T-cell (primary cell): ENCODE measurements at regions not wholly inside any gene's neighbourhood (a gene's known extent, or its start where the extent isn't known, plus 50 kb on each side); places are given as distances from the start of the nearest gene placed in this dataset.

Source experiments
- ATAC-seq, 4 experiments: fragments of 200-7000 bp in 3 of 4; fragments of 150-1000 bp in 1 of 4; cut with Tn5 transposase; replicated peaks in 1 of 4; 1 replicate in 3 of 4; 2 replicates in 1 of 4; pipeline ENCODE4 v1.10.0; 2021; ENCODE audit warnings: moderate library complexity in 3 of 4, mild to moderate bottlenecking in 2 of 4, moderate number of reproducible peaks in 1 of 4
- CTCF ChIA-PET, 2 donors: fragments of 300-600 bp; sonication (Branson Sonifier 250); formaldehyde crosslinking; loops; one replicate each; lab custom pipeline; 2022; ENCODE audit warnings: antibody characterized with exemption in 2 of 2; lab: Charles Lee
- POLR2A ChIA-PET, 2 donors: fragments of 300-600 bp; sonication (Branson Sonifier 250); formaldehyde crosslinking; loops; one replicate each; lab custom pipeline; 2022; ENCODE audit warnings: antibody characterized with exemption in 2 of 2; lab: Charles Lee
- DNase-seq, 35 experiments: peaks; one replicate each; pipeline versions ENCODE4 v3.0.0 to v3.0.0-alpha.2; 2013 to 2023
- H3K27ac ChIP-seq: one replicate; pipeline ENCODE4 v1.5.1; 2013; ENCODE audit warnings: low read length
- H3K27me3 ChIP-seq, 2 experiments: replicated peaks in 1 of 2; 1 replicate in 1 of 2; 2 replicates in 1 of 2; pipeline versions ENCODE4 v1.6.1 to v1.7.0; 2013; ENCODE audit warnings: low read length in 1 of 2, mixed read lengths in 1 of 2; ENCODE audit not compliant: control insufficient read depth in 2 of 2, insufficient read depth in 2 of 2; ENCODE audit errors: extremely low read depth in 1 of 2
- H3K36me3 ChIP-seq, 2 donors: 1 replicate in 1 of 2; 2 replicates in 1 of 2; pipeline versions ENCODE4 v1.6.1 to v1.7.0; 2013; ENCODE audit warnings: low read length in 1 of 2; ENCODE audit not compliant: control insufficient read depth in 2 of 2, insufficient read depth in 1 of 2; ENCODE audit errors: extremely low read depth in 1 of 2
- H3K4me1 ChIP-seq, 2 experiments: 1 replicate in 1 of 2; 2 replicates in 1 of 2; pipeline versions ENCODE4 v1.6.1 to v1.7.0; 2013; ENCODE audit warnings: low read length in 2 of 2, mixed read lengths in 1 of 2; ENCODE audit not compliant: insufficient read depth in 2 of 2, control insufficient read depth in 1 of 2; ENCODE audit errors: extremely low read depth in 1 of 2
- H3K4me3 ChIP-seq, 2 donors: 1 replicate in 1 of 2; 2 replicates in 1 of 2; pipeline versions ENCODE4 v1.5.1 to v1.7.0; 2013; ENCODE audit warnings: mild to moderate bottlenecking in 2 of 2, low read length in 1 of 2, moderate library complexity in 1 of 2; ENCODE audit not compliant: control insufficient read depth in 1 of 2; ENCODE audit errors: extremely low read depth in 1 of 2
- H3K9me3 ChIP-seq: 2 replicates; pipeline ENCODE4 v1.7.0; 2013
- H3K27ac Mint-ChIP-seq, 2 donors: one replicate each; pipeline ENCODE4 v1.8.0; 2020 to 2021; ENCODE audit warnings: mild to moderate bottlenecking in 2 of 2, mixed read lengths in 2 of 2
- H3K27me3 Mint-ChIP-seq, 2 donors: one replicate each; pipeline ENCODE4 v1.8.0; 2021 to 2022; ENCODE audit warnings: mixed read lengths in 2 of 2
- H3K36me3 Mint-ChIP-seq: one replicate; pipeline ENCODE4 v1.8.0; 2021; ENCODE audit warnings: mixed read lengths
- H3K4me1 Mint-ChIP-seq, 3 donors: one replicate each; pipeline ENCODE4 v1.8.0; 2020 to 2022; ENCODE audit warnings: mixed read lengths in 3 of 3, mild to moderate bottlenecking in 1 of 3
- H3K4me3 Mint-ChIP-seq, 3 donors: one replicate each; pipeline ENCODE4 v1.8.0; 2020 to 2022; ENCODE audit warnings: mild to moderate bottlenecking in 3 of 3, mixed read lengths in 3 of 3, moderate library complexity in 3 of 3
- H3K9me3 Mint-ChIP-seq, 3 donors: one replicate each; pipeline ENCODE4 v1.8.0; 2020 to 2022; ENCODE audit warnings: mixed read lengths in 3 of 3
- WGBS: methylation state at CpG from one replicate; pipeline ENCODE4 v1.1.5; 2013; ENCODE audit warnings: missing lambda C conversion rate; ENCODE audit not compliant: insufficient coverage; 5-methylcytosine and 5-hydroxymethylcytosine counted together

DNA sequence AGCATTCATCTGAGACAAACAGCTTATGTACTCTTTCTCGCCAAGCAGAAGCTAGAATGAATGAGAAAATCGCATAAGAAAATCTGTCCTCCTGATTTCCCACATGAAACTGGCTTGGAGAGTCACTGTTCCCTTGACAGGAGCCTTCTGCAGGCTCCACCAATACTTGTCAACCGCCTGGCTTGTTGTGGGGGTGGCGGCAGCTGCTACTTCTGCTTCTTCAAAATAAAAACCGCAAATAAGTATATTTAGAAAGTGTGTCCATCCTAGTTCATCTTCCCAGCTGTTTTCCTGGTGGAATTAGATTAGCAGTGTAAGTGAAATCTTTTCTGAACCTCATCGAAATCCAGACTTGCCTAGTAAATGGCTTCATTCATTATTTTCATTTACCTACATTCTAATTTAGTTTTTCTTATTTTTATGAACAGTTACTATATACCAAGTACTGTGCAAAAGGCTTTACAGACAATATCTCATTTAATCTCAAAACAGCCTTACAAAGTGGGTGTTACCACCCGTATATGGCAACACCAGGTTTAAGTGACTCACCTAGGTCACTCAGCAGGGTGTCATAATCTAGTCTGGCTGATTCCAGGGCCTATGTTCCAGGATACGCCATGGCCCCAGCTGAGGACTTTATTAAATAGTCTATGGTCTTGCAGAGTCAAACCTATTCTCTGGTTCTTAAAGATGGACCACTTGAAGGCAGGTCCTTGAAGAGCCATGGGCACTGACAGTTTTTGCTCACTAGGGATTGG lies 104.6 kb upstream of the IGFBP7 start:
- H3K27me3 Mint-ChIP-seq: peaks cover 0 to 11% of the 10 kb centered on the region in 2 donors
- H3K9me3 Mint-ChIP-seq: peaks cover 0 to 7% (median 5%) of the 10 kb centered on the region in 3 donors
- no peak overlapping the region for H3K4me3 ChIP-seq
- no peaks in the 10 kb centered on the region for H3K4me1 ChIP-seq
- H3K36me3 ChIP-seq: no peaks in the 10 kb centered on the region
- WGBS: 90% methylated on average over 3 of the region's 8 CpGs
- ATAC-seq (no peak), DNase-seq (no peak)
- no peak overlapping the region for H3K27ac Mint-ChIP-seq
- peaks cover 0 to 2% of the 10 kb centered on the region in 2 experiments for H3K27me3 ChIP-seq
- ChIA-PET POLR2A (no interaction called here), CTCF (no interaction called here)
- H3K4me1 Mint-ChIP-seq: no peaks in the 10 kb centered on the region
- no peaks in the 10 kb centered on the region for H3K36me3 Mint-ChIP-seq
- no peak overlapping the region for H3K27ac ChIP-seq
- H3K4me3 Mint-ChIP-seq: no peak overlapping the region
- no peaks in the 10 kb centered on the region for H3K9me3 ChIP-seq

GRCh38 chr4:57211131-57211530 lies 100.9 kb upstream of the IGFBP7 start:
- peaks cover 5 to 28% of the 10 kb centered on the region in 2 donors for H3K27me3 Mint-ChIP-seq

GRCh38 chr4:57206172-57206571 lies 96.0 kb upstream of the IGFBP7 start:
- ChIA-PET POLR2A (no interaction called here), CTCF (no interaction called here)
- Mint-ChIP-seq H3K36me3 (no peaks in the 10 kb centered on the region), H3K9me3 (peaks cover 0 to 9% (median 0%) of the 10 kb centered on the region in 3 donors), H3K4me1 (no peaks in the 10 kb centered on the region), H3K27me3 (peaks cover 8 to 34% of the 10 kb centered on the region in 2 donors), H3K27ac (no peak overlapping the region), H3K4me3 (no peak overlapping the region)
- Histone ChIP-seq H3K27ac (no peak overlapping the region), H3K4me1 (no peaks in the 10 kb centered on the region), H3K4me3 (no peak overlapping the region), H3K27me3 (no peaks in the 10 kb centered on the region), H3K36me3 (no peaks in the 10 kb centered on the region), H3K9me3 (no peaks in the 10 kb centered on the region)
- ATAC-seq (no peak), DNase-seq (no peak)
- 40% methylated on average over 1 of the region's 2 CpGs for WGBS

More at GRCh38 chr4:57211131-57211530, 100.9 kb upstream of the IGFBP7 start:
- H3K36me3 Mint-ChIP-seq: no peaks in the 10 kb centered on the region
- no peak overlapping the region for H3K4me3 Mint-ChIP-seq
- no peaks in the 10 kb centered on the region for H3K27me3 ChIP-seq
- no peak overlapping the region for H3K27ac Mint-ChIP-seq
- H3K9me3 ChIP-seq: no peaks in the 10 kb centered on the region
- H3K9me3 Mint-ChIP-seq: peaks cover 0 to 9% (median 0%) of the 10 kb centered on the region in 3 donors
- no peaks in the 10 kb centered on the region for H3K4me1 ChIP-seq
- no peak overlapping the region for H3K27ac ChIP-seq
- WGBS: no CpG with 5 or more reads among the region's 5 CpGs
- POLR2A ChIA-PET: no interaction called here
- CTCF ChIA-PET: no interaction called here
- H3K36me3 ChIP-seq: no peaks in the 10 kb centered on the region
- no peak overlapping the region for H3K4me3 ChIP-seq
- ATAC-seq (no peak), DNase-seq (no peak)
- H3K4me1 Mint-ChIP-seq: no peaks in the 10 kb centered on the region

DNA sequence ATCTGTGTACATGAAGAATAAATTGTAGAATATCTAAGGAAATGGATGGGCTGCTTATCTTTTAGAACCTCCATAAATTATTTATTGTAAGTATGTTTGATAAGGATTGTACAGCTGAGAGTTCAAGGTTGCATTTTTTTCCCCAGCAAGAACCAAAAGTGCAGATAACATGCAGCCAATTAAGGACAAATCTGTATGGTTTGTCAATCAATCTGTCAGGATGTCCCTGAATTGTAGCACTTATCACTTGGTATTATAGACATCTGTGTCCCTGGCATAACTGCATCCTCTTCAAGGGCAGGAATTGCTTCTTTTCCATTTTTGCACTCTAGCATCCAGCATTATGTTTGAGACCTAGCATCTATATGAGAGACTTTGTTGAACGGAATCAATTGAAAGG lies 95.4 kb upstream of the IGFBP7 start:
- no CpG with 5 or more reads among the region's 1 CpG for WGBS
- Mint-ChIP-seq H3K9me3 (peaks cover 0 to 5% (median 0%) of the 10 kb centered on the region in 3 donors), H3K27ac (no peak overlapping the region), H3K4me1 (no peaks in the 10 kb centered on the region), H3K4me3 (no peak overlapping the region), H3K36me3 (no peaks in the 10 kb centered on the region), H3K27me3 (peaks cover 8 to 30% of the 10 kb centered on the region in 2 donors)
- POLR2A ChIA-PET: no interaction called here
- DNase-seq (no peak), ATAC-seq (no peak)
- Histone ChIP-seq H3K9me3 (no peaks in the 10 kb centered on the region), H3K4me1 (no peaks in the 10 kb centered on the region), H3K36me3 (no peaks in the 10 kb centered on the region), H3K27me3 (no peaks in the 10 kb centered on the region), H3K4me3 (no peak overlapping the region), H3K27ac (no peak overlapping the region)
- CTCF ChIA-PET: no interaction called here

DNA sequence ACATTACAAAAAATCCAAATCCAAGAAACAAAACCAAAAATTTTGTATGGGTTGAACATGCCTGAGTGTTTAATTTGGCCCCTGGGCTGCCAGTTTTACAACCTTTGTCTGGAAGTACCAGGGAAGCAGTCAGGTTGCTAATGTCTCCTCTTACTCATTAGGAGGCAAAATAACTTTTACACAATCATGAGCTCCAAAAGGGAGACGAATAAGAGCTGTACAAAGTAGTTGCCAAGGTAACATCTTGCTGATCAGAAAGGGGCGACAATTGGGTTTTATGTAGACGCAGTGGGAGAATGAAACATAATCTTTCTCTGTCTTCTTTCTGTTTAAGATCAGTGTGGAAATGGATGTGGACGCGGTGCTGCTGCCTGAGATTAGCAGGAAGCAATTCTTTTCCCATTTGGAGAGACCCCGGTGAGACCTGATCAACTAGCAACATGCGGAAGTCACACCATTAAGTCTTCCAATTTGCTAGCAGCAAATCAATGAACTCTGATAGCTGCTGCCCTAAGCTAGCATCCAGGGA lies 90.7 kb upstream of the IGFBP7 start:
- Mint-ChIP-seq H3K27me3 (peaks cover 14 to 29% of the 10 kb centered on the region in 2 donors), H3K4me1 (no peaks in the 10 kb centered on the region), H3K36me3 (no peaks in the 10 kb centered on the region), H3K27ac (no peak overlapping the region), H3K4me3 (no peak overlapping the region), H3K9me3 (no peaks in the 10 kb centered on the region)
- ChIA-PET POLR2A (no interaction called here), CTCF (interaction anchor here in 1 of 2 donors (1.2 kb wide), 1 partner anchor 10 kb away, joined by 3 read pairs; no protein-coding TSS in a partner anchor)
- 67% methylated on average over 7 of the region's 7 CpGs for WGBS
- peaks cover 0 to 9% of the 10 kb centered on the region in 2 experiments for H3K27me3 ChIP-seq
- DNase-seq (no peak), ATAC-seq (no peak)
- H3K36me3 ChIP-seq: no peaks in the 10 kb centered on the region
- no peaks in the 10 kb centered on the region for H3K4me1 ChIP-seq
- no peak overlapping the region for H3K4me3 ChIP-seq
- no peaks in the 10 kb centered on the region for H3K9me3 ChIP-seq
- no peak overlapping the region for H3K27ac ChIP-seq

DNA sequence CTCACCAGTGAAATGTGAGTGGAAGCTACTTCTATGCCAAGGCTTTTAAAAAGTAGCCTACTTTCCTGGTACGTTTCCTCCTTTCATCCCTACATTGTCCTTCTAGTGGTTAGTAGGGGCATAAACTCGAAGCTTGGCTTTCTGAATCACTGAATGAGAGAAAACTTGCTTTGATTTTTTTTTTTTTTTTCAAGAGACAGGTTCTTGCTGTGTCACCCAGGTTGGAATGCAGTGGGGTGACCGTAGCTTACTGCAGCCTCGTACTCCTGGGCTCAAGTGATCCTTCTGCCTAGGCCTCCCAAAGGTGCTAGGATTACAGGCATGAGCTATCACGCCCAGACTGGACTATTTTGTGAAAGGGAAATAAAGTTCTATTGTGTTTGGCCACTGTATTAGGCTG lies 89.1 kb upstream of the IGFBP7 start:
- CTCF ChIA-PET: interaction anchor here in 1 of 2 donors (0.6 to 1.2 kb wide), 2 partner anchors 10 to 35 kb away, joined by 3 to 4 read pairs; no protein-coding TSS in a partner anchor
- DNase-seq (no peak), ATAC-seq (no peak)
- no peaks in the 10 kb centered on the region for H3K36me3 ChIP-seq
- Mint-ChIP-seq H3K27me3 (peaks cover 17 to 24% of the 10 kb centered on the region in 2 donors), H3K9me3 (no peaks in the 10 kb centered on the region), H3K27ac (no peak overlapping the region), H3K4me3 (no peak overlapping the region), H3K36me3 (no peaks in the 10 kb centered on the region), H3K4me1 (peaks cover 0 to under 1% (median 0%) of the 10 kb centered on the region in 3 donors)
- peaks cover 6 to 10% of the 10 kb centered on the region in 2 experiments for H3K27me3 ChIP-seq
- 70% methylated on average over 3 of the region's 5 CpGs for WGBS
- no peak overlapping the region for H3K27ac ChIP-seq
- no peaks in the 10 kb centered on the region for H3K4me1 ChIP-seq
- no peaks in the 10 kb centered on the region for H3K9me3 ChIP-seq
- no peak overlapping the region for H3K4me3 ChIP-seq
- POLR2A ChIA-PET: interaction anchor here in 1 of 2 donors (0.6 kb wide), 1 partner anchor 61 kb away, joined by 3 read pairs; no protein-coding TSS in a partner anchor
